GM21390 (cell line): ENCODE measurements at regions not wholly inside any gene's neighbourhood (a gene's known extent, or its start where the extent isn't known, plus 50 kb on each side); places are given as distances from the start of the nearest gene placed in this dataset.

Source experiments
- ATAC-seq: cut with Tn5 transposase; IDR thresholded peaks from one replicate; pipeline ENCODE4 v1.9.1; 2021; ENCODE audit not compliant: unreplicated experiment

DNA sequence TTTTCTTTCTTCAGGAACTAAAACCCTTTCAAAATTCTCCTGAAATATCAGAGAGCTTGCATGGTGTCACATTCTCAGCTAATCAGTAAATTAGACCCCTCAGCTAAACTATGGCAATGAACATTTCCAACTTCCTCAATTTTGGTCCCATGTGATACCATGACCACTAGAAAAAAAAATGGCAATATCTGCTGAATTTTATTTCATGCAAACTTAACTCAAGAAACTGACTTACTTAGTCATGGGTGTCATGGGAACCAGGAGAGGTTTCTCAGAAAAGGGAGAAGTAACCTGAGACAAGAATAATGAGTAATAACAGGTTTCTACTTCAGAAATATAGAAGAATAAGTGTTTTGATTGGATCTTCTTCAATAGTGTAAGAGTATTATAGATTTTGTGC, 784.6 kb upstream of the ALCAM start:
- no peak for ATAC-seq

DNA sequence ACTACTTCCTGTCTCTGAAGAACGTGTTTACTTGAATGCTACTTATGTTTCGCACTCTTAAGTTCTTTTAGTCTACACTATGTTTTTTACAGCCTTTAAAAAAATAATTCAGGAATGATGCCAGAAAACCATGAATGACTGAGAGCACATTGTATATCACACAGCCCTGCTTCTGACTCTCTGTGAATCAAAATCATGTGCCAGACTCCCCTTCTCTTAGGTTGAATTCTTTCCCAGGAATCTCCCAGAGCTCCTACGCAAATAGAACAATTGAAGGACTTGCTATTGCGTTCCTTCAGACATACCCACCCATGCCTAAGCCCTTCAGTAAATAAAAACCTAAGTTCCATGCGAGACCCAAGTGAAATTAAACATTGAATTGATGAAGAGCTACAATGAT, 782.0 kb upstream of the ALCAM start:
- ATAC-seq: no peak

DNA sequence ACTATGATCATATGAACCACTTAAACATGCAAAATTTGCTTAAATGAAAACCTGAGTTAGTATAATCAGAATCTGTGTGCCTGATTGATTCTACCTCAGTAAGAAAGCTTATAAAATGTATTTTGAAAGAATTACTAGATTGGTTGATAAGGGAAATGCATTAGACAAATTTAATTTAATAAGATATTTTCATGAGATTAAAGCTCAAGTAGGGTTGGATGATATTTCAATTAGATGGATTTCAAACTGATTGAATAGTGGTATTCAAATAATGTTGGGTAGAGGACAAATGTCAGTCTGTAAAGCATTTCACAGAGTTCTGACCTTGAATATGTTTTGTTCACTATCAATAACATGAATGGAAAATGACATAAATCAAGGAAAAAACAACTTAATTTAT, 780.4 kb upstream of the ALCAM start:
- ATAC-seq: no peak

DNA sequence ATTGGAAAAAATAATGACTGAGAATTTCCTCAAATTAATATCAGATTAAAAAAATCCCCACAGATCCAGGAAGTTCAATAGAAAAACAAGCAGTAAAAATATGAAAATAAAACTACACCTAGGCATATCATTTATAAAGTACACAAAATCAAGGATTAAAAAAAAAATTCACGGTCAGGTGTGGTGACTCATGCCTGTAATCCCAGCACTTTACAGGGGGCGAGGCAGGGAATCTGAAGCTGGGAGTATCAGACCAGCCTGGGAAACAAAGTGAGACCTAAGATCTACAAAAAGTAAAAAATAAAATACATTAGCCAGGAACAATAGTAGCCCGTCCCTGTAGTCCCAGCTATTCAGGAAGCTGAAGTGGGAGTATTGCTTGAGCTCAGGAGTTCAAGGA, 778.3 kb upstream of the ALCAM start:
- ATAC-seq: no peak

DNA sequence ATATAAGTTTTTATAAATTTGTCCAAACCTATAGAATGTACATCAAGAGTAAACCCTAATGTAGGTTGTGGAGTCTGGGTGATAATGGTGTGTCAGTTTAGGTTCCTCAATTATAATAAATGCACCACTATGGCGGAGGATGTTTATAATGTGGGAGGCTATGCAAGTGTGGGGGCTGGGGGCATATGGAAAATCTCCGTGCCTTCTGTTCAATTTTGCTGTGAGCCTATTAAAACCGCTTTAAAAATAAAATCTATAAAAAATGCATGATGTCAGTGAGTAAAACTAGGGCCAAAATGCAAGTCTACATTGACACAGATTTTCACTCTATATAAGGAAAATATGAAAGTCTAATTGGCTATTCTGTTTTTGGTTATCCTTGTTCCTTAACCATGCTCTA, 774.9 kb upstream of the ALCAM start:
- no peak for ATAC-seq

DNA sequence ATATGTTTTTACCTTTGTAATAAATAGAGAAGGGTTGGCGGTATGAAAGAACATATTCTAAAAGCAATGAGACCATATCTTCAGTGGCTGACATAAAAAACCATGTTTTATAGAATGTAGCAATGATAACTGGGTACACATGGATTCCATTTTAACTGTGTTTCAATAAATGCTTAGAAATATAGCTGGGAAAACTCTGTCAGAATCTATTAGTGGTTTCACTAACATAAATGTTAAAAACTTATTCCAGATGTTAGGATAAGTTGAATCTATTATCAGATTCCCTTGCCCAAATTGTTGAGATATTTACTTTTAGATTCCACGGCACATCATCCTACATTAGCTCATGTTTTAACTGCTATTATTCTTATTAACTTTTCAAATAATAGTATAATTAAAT, 772.2 kb upstream of the ALCAM start:
- no peak for ATAC-seq

DNA sequence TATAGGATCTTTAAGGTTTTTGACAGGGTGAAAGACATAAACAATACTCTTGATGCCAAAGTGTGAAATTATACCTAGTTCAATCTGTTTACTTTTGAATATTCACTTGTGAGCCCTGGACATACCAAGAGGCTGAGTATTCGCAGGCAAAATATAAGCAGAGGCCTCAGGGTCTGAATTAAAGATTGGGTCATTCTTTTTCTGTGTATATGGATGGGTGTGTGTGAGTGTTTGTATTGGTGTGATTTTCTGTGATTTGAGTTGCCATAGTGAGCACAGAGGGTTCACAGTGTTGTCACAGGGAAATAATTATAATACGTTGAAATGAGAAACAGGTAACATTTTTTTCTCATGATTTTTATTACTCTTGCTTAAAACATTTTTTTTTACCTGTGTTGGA, 770.7 kb upstream of the ALCAM start:
- ATAC-seq: no peak

DNA sequence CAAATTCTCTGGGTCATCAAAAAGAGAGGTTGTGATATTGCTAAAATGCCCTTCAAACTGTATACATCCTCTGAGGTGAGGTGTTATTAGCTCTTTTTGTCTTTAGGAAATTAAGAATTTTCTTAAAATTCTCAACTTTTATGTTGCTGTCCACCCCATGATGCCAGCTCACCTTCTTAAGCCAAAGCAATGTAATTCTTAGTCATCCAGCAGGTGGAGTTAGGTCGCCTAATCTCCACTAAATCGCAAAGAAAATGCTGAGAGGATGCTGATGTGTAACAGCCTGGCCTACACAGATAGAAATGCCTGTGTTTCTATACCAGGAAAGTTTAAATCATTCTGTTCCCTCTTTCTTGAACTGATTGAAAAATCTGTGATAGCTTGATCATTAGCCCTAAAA, 770.2 kb upstream of the ALCAM start:
- ATAC-seq: peak; percentile 99

DNA sequence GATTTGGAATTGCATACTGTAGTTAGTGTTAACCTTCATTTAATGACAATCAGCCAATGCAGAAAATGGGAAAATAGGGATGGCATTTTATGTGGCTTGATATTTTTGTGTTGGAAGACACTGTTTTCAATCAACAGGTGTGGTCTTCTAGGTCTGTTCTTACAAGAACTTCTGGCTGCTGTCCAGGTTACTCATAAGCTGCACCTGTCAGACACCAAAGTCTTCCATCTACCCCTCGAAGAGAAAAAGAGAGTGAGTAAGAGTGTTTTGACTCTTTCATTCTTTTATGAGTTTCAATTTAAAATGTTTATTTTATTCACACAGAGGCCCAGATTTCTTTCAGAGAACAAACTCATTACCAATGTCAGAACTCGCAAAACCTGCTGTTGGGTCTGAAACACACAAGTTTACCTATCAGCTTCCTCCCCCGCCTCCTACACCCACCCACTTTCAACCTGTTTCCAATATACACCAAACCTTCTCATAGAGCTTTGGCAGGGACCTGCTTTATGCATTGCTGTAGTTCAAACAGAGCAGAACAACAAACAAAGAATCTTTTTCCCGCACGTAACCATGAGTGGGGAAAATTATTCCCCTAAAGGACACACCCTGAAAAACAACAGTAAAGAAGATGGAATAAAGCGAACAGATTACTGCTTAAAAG, 767.7 kb upstream of the ALCAM start:
- ATAC-seq: no peak

DNA sequence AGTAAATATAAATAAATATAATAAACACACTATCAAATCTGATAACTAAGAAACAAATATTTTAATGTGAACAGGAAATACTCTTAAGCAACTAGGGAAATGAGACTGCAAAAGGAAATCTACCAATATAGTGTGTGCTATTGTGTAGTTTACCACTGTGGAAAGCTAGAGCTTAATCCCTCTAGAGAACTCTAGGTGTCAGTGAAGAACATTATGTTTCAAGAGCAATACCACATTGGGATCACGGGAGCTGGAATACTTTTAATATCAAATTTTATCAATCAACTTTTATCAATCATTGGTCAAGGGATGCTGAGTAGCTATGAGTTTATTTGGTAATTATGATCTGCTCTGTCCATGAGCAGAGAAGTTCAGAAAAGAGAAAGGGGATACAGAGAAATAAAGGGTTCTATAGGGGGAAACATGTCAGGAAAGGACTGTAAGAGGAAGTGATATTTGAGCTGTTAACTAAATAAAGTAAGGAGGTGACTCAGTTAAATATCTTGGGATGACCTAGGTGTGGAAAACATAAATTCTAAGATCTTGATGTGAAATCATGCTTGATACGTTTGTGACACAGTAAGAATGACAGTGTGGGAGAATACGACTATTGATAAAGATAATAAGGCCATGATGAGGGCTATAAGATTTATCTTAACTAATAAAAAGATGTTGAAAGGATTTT, 762.2 kb upstream of the ALCAM start:
- ATAC-seq: no peak

DNA sequence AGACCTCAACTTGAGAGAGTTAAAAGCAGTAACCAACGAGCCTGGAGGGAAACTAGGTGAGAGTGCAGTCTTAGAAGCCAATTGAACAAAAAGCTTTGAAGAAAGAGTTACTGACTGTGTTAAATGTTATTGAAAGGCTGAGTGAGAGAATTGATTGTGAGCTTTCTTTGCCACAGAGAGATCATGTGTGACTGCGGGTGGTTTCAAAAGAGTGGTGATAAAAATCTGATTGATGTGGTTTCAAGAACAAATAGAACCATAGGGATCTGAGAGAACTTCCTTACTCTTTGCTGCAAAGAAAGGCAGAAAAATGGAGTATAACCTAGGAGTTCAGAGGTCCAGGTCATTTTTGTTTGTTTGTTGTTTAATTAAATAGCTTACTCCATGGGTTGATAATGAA, 759.9 kb upstream of the ALCAM start:
- ATAC-seq: no peak

DNA sequence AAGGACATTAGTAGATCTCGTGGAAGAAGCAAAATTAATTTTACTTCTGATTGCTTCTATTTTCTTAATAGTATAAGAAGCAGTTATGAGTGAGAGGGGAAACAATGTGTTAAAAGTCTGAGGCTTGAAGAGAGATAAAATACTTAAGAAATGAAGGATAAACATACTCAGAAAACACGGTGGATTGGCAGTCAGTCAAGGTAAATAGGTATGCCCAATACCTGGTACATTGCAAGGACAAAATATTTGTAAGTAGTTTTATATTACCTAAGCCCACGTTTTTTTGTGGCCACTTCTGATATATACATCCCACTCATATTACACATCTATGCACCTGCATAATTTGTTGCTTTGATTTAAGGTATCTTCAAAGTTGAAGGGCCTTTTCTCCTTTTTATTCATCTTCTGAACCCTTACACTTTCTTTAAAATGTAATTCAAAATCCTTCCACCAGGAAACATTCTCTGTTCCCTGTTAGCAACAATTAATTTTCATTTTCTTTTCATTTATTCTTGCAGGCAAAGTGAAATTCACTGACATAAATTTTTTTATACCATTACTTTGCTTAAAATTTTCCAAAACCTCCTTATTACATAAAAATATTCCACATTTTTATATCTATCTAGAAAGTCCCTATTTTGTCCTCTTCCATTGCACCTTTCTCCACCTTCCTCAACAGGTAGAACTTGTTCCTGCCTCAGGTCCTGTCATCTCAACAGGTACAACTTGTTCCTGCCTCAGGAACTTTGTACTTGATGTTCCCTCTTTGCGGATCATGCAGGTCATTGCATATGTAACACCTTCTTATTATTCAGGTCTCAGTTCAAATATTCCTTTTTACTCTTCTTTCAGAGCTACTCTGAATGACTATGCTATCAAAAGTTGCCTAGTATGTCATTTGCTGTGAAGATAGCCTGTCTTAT, 755.7 kb upstream of the ALCAM start:
- ATAC-seq: no peak

DNA sequence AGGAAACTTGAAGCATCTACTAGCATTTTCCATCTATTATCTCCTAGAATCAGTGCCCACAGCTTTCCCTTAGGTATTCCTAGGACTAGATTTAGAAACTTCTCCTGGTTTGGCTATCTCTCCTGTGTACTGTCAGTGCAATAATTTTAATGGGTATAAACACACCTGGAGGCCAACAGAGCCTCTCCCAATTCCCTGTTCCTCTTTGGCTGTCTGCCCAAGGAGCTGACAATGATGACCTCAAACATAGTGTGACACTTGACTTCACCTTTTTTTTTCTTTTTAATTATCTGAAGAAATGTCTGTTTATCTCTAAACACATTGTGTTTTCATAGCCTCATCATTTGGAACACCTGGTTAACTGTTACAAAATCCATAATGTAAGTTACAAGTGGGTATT, 754.5 kb upstream of the ALCAM start:
- no peak for ATAC-seq

DNA sequence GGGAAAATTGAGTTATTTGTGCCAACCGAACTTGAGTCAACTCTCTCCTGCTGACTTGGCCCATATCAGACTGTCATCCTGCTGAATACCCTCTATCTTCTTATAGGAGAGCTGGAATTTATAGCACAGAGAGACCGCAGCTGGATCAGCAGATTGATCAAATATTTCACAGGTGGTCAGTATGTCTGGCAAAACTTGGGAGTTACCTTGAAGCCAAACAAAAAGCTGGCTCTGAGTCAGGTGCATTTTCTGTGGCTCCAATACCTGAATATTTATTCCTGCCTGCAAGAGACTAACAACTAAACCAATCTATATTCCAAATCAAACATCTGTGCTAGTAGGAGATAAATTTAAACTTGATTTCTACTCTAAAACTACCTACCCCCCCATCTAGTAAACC, 752.1 kb upstream of the ALCAM start:
- ATAC-seq: no peak

DNA sequence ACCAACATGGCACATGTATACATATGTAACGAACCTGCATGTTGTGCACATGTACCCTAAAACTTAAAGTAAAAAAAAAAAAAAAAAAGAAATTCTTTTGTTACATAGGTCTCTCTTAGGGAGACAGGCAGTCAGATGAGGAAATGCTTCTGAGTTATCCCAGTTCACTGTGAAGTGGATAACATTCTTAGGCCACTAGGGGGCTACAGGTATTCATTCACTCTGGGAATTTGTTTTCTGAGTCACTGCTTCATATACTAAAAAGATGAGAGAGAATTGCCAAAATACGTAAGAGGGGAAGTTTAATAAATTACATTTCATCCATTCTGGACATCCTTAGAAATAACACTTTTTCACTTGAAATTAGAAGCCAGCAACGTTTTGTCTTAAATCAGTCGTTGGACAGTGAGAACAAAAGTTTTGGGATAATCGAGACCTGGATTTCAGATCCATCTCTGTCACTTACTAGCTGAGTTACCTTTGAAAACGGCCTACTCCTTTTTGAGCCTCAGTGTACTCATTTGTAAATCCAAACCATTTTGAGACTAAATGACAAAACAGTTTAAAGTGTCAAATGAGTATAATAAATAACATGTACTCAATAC, 738.4 kb upstream of the ALCAM start:
- ATAC-seq: peak; percentile 73

DNA sequence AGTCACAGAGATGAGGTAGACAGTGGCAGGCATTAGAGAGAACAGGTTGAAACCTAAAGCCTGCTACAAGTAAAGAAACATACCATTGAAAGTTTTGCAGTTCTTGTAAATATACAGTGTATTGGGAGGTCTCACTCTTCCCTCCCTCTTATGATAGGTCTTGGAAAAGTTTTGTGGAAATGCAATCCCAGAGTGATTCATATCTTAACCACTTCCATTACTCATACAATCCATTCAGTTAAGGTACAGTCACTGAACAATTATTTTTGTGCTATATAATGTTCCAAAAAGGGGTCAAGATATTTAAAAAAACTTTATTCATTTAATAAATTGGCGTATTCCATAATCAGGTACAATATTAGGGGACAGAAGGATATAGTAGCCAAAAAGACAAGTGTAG, 737.7 kb upstream of the ALCAM start:
- ATAC-seq: no peak

DNA sequence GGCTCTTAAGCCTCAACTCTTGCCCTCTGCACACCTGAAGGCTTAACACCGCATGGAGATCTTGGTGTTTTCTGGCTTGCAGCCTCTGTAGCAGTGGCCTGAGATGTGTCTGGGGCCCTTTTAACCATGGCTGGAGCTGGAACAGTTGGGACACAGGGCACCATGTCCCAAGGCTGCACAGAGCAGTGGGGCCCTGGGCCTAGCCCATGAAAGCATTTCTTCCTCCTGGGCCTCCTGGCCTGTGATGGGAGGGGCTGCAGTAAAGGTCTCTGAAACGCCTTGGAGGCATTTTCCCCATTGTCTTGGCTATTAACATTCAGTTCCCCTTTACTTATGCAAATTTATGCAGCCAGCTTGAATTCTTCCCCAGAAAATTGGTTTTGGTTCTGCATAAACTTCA, 735.5 kb upstream of the ALCAM start:
- no peak for ATAC-seq

DNA sequence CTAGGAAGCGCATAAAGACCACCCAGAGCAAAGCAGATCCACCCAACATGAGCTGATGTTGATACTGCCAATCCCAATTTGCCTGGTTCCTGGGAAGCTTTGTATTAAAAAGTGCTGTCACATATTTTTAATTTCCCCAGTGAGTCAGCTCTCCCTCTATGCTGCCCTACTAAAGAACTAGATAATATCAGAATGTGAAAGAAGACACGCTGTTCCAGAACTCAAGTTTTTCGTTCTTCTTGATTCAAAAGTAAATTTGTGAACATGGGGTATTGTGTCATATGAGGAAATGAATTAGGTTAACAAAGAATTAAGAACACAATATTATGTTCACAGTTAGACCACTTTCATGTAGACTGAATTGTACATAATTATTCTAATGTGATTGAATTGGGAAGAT, 734.2 kb upstream of the ALCAM start:
- no peak for ATAC-seq

DNA sequence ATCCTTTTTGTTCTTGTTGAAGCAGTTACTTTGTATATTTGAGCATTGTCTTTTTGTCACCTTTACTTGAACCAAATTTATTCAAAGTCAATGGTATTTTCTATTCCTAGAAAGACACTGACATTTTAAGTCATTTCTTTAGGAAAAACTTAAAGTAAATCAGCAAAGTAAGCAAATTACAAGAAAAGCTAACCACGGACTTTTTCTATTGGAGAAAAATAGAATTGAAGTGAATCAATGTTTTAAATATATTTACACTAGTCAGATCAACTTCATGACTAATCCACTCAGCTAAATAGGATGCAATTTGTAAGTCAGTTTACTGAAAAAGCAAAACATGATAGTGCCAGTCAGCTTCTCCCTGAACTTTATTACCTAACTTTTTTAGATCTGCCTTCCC, 733.8 kb upstream of the ALCAM start:
- no peak for ATAC-seq

DNA sequence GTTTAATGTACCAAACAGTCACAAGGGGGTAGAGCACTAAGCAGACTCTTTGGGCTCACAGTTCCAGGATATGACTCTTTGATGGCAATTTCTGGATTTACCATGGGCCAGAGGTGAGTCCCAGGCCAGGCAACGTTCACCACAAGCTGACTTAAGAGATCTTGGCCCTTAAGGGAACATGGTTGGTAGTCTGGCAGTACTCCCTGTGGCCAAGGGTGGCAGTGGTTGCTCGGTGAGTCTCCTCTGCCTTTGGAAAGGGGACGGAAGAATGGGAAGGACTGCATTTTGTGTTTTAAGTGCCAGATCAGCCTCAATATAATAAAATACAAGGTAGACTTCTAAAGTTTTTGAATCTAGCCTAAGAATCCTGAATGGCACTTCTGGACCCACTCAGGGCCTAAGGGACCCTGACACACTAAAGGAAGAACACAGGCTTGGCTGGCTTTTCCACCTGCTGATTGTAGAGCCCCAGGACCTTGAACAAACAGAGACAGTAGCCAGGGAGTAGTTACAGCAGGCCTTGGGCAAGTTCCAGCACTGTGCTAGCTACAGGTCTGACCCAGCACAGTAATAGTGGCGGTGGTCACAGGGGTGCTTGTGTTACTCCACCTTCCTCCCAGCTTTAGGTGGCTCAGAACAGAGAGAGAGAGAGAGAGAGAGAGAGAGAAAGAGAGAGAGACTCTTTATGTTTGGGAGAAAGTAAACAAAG, 730.7 kb upstream of the ALCAM start:
- no peak for ATAC-seq

DNA sequence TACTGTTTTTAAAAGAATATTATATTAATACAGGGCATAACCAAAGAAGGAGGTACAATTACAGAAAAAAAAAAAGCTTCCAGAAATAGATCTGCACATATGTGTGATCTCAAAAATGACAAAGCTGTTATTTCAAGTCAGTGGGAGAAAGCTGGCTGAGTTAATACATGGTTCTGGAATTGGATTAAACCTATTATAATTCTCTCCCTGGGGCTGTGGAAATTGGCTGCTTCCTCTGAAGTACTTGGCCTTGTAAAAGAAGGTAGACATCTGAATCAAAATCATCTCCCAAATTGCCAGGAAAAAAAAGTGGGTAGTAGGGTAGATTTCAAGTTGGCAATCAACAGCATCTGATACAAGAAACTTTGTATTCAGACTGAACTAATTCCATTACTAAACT, 723.9 kb upstream of the ALCAM start:
- ATAC-seq: no peak
